ENCODE measurements at regions not wholly inside any gene's neighbourhood (a gene's known extent, or its start where the extent isn't known, plus 50 kb on each side); places are given as distances from the start of the nearest gene placed in this dataset.

GRCh38 chr11:69380921-69381581, 87.1 kb downstream of the MYEOV start:
- no peak for DNase-seq (ENCODE audit: low read depth, low spot score)
- TF ChIP-seq SUZ12 (IDR thresholded peaks at IDR 0.05; ENCODE audit: extremely low read depth, insufficient read depth, insufficient read length), result no peak
- peaks cover 4% of the 10 kb centered on the region for H3K4me1 ChIP-seq (ENCODE audit: insufficient read depth, insufficient read length)
- H3K9me3 ChIP-seq (ENCODE audit: insufficient read depth, low read length), result no peaks in the 10 kb centered on the region
- H3K27me3 ChIP-seq (ENCODE audit: insufficient read depth, insufficient read length), result no peaks in the 10 kb centered on the region
- H3K9ac ChIP-seq (ENCODE audit: insufficient read length, low read depth), result no peak overlapping the region
- H3K36me3 ChIP-seq (ENCODE audit: insufficient read depth, insufficient read length, low read length), result no peaks in the 10 kb centered on the region
- no peak overlapping the region for H3K4me3 ChIP-seq (ENCODE audit: insufficient read length, low read depth)

DNA sequence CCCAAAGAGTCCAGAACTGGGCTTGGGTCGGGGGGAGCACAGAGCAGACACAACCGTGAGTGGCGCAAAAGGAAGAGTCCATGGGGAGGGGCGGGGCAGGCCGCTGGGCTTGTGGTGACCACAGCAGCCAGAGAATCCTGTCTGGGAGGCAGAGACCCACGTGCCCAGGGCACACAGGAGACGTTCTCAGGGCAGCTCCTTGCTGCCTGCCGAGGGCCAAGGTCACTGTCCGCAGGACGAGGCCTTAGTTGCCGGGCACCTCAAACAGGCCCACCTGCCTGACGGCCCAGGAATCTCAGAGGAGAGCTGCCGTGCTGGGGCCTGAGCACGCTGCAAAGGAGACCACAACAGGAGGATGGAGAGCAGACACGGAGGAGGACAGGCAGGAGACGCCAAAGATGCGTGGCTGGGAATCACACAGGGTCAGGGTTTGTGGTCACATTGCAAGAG, 87.8 kb downstream of the MYEOV start:
- no peak overlapping the region for H3K9ac ChIP-seq (ENCODE audit: insufficient read length, low read depth)
- no peak overlapping the region for H3K4me3 ChIP-seq (ENCODE audit: insufficient read length, low read depth)
- no peaks in the 10 kb centered on the region for H3K36me3 ChIP-seq (ENCODE audit: insufficient read depth, insufficient read length, low read length)
- no peaks in the 10 kb centered on the region for H3K9me3 ChIP-seq (ENCODE audit: insufficient read depth, low read length)
- TF ChIP-seq YY1 (IDR thresholded peaks at IDR 0.05; ENCODE audit: insufficient read depth, insufficient read length), result no peak
- H3K27me3 ChIP-seq (ENCODE audit: insufficient read depth, insufficient read length), result no peaks in the 10 kb centered on the region
- H3K4me1 ChIP-seq (ENCODE audit: insufficient read depth, insufficient read length), result peaks cover 4% of the 10 kb centered on the region
- DNase-seq (ENCODE audit: low read depth, low spot score), result no peak

GRCh38 chr11:69382131-69383128, 88.5 kb downstream of the MYEOV start:
- no peak overlapping the region for H3K9ac ChIP-seq (ENCODE audit: insufficient read length, low read depth)
- H3K27me3 ChIP-seq (ENCODE audit: insufficient read depth, insufficient read length), result no peaks in the 10 kb centered on the region
- H3K4me1 ChIP-seq (ENCODE audit: insufficient read depth, insufficient read length), result peaks cover 4% of the 10 kb centered on the region
- H3K9me3 ChIP-seq (ENCODE audit: insufficient read depth, low read length), result peaks cover 7% of the 10 kb centered on the region
- no peak for DNase-seq (ENCODE audit: low read depth, low spot score)
- no peak overlapping the region for H3K4me3 ChIP-seq (ENCODE audit: insufficient read length, low read depth)
- no peaks in the 10 kb centered on the region for H3K36me3 ChIP-seq (ENCODE audit: insufficient read depth, insufficient read length, low read length)
- no peak for TF ChIP-seq SUZ12 (IDR thresholded peaks at IDR 0.05; ENCODE audit: extremely low read depth, insufficient read depth, insufficient read length)
- no peak for TF ChIP-seq ZNF274 (IDR thresholded peaks at IDR 0.05; ENCODE audit: low read depth, low read length)
- TF ChIP-seq YY1 (IDR thresholded peaks at IDR 0.05; ENCODE audit: insufficient read depth, insufficient read length), result no peak

- DNase-seq (ENCODE audit: low read depth, low spot score), result no peak
- peaks cover 4% of the 10 kb centered on the region for H3K4me1 ChIP-seq (ENCODE audit: insufficient read depth, insufficient read length)
- H3K4me3 ChIP-seq (ENCODE audit: insufficient read length, low read depth), result no peak overlapping the region
- no peaks in the 10 kb centered on the region for H3K27me3 ChIP-seq (ENCODE audit: insufficient read depth, insufficient read length)
- no peaks in the 10 kb centered on the region for H3K36me3 ChIP-seq (ENCODE audit: insufficient read depth, insufficient read length, low read length)
- TF ChIP-seq YY1 (IDR thresholded peaks at IDR 0.05; ENCODE audit: insufficient read depth, insufficient read length) (no peak), ZNF274 (IDR thresholded peaks at IDR 0.05; ENCODE audit: low read depth, low read length) (no peak), SUZ12 (IDR thresholded peaks at IDR 0.05; ENCODE audit: extremely low read depth, insufficient read depth, insufficient read length) (no peak)
- no peak overlapping the region for H3K9ac ChIP-seq (ENCODE audit: insufficient read length, low read depth)
- peaks cover 18% of the 10 kb centered on the region for H3K9me3 ChIP-seq (ENCODE audit: insufficient read depth, low read length)
Observed at GRCh38 chr11:69383372-69384250, 89.7 kb downstream of the MYEOV start.

DNA sequence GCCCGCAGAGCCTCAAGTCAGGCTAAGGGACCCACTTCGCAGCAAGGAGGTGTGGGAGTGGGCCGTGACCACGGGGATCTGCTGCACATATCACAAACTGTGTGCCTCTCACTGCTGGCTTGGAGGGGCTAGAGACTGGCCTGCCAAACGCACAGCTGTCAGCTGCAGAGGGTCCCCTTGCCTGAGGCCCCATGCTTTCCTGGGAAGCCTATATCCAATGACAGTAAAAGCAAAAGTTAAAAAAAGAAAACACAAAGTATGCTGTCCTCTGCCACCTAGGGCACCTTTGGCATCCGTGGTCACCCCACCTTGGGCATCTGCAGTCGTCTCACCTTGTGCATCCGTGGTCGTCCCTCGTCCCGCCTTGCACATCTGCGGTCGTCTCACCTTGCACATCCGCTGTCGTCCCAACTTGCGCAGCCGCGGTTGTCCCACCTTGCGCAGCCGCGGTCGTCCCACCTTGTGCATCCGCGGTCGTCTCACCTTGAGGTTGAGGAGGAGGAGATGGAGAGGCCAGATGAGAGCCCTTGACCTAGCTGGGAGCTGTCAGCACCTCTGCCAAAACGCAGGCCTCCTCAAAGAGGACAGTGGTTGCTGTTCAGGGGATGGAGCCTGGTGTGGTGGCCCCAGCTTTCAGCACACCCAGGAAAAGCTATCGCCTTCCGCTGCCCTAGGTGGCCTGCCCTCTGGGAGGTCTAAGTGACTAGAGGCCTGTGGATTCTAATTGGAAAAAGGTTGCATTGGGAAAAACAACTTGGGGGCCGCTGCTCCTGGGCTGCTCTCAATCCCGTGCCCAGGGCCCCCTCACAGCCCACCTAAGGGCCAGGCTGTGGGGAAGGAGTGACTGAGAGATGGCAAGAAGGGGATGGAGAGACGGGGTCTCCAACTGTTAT, 90.5 kb downstream of the MYEOV start:
- Histone ChIP-seq H3K36me3 (ENCODE audit: insufficient read depth, insufficient read length, low read length) (no peaks in the 10 kb centered on the region), H3K9ac (ENCODE audit: insufficient read length, low read depth) (no peak overlapping the region), H3K27me3 (ENCODE audit: insufficient read depth, insufficient read length) (no peaks in the 10 kb centered on the region), H3K4me3 (ENCODE audit: insufficient read length, low read depth) (no peak overlapping the region), H3K4me1 (ENCODE audit: insufficient read depth, insufficient read length) (peaks cover 4% of the 10 kb centered on the region), H3K9me3 (ENCODE audit: insufficient read depth, low read length) (peaks cover 26% of the 10 kb centered on the region)
- TF ChIP-seq YY1 (IDR thresholded peaks at IDR 0.05; ENCODE audit: insufficient read depth, insufficient read length), result no peak
- no peak for TF ChIP-seq ZNF274 (IDR thresholded peaks at IDR 0.05; ENCODE audit: low read depth, low read length)
- TF ChIP-seq SUZ12 (IDR thresholded peaks at IDR 0.05; ENCODE audit: extremely low read depth, insufficient read depth, insufficient read length), result no peak
- no peak for DNase-seq (ENCODE audit: low read depth, low spot score)

GRCh38 chr11:69385144-69385820, 91.3 kb downstream of the MYEOV start:
- DNase-seq (ENCODE audit: low read depth, low spot score), result no peak
- TF ChIP-seq ZNF274 (IDR thresholded peaks at IDR 0.05; ENCODE audit: low read depth, low read length) (no peak), YY1 (IDR thresholded peaks at IDR 0.05; ENCODE audit: insufficient read depth, insufficient read length) (no peak), SUZ12 (IDR thresholded peaks at IDR 0.05; ENCODE audit: extremely low read depth, insufficient read depth, insufficient read length) (no peak)
- H3K36me3 ChIP-seq (ENCODE audit: insufficient read depth, insufficient read length, low read length), result no peaks in the 10 kb centered on the region
- peaks cover 4% of the 10 kb centered on the region for H3K4me1 ChIP-seq (ENCODE audit: insufficient read depth, insufficient read length)
- no peaks in the 10 kb centered on the region for H3K27me3 ChIP-seq (ENCODE audit: insufficient read depth, insufficient read length)
- no peak overlapping the region for H3K4me3 ChIP-seq (ENCODE audit: insufficient read length, low read depth)
- H3K9me3 ChIP-seq (ENCODE audit: insufficient read depth, low read length), result peaks cover 26% of the 10 kb centered on the region
- H3K9ac ChIP-seq (ENCODE audit: insufficient read length, low read depth), result no peak overlapping the region

All from NT2/D1 (cell line).